Retina (tissue), 1 donor: ENCODE measurements at regions not wholly inside any gene's neighbourhood (a gene's known extent, or its start where the extent isn't known, plus 50 kb on each side); places are given as distances from the start of the nearest gene placed in this dataset.

ENCODE experiments used
- DNase-seq: peaks from one replicate; pipeline ENCODE4 v3.0.0-alpha.2; 2016

GRCh38 chr2:173782681-173783080 is 182.5 kb downstream of the SP3 start:
- DNase-seq: no peak

- DNase-seq: no peak
Observed at GRCh38 chr2:173783382-173783781, 181.8 kb downstream of the SP3 start.

DNA sequence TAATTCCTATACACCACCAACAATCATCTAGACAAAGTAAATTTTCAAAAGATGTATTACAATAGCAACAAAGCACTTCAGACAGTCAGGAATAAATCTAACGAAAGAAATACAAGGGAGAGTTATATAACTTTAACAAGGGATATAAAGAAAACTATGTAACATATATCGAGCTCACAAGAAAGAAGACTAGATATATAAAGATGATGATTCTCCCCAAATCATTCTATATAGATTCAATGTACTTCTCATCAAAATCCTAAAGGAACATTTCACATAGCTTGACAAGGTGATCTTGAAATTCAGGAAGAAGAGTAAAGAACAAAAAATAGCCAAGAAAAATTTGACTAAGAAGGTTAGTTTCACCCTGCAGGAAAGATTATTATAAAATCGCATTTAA is 179.4 kb downstream of the SP3 start:
- DNase-seq: no peak

DNA sequence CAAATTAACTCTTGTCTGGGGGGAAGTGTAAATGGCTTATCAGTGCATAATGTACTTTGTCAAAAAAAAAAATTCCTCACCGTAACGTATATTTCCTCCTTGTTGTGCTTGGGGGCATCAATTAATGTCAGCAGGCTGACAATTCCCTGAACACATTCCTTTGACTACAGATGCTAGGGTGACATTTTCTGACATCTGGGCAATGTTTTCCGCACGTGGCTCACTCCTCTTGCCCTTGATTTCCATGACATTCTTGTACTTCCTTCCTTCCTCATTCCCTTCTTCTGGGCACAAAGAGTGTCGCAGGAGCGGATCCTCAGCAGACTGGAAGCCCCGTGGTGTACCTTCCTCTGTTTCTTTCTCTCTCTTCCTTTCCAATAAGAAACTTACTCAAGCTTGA is 173.7 kb downstream of the SP3 start:
- no peak for DNase-seq

DNA sequence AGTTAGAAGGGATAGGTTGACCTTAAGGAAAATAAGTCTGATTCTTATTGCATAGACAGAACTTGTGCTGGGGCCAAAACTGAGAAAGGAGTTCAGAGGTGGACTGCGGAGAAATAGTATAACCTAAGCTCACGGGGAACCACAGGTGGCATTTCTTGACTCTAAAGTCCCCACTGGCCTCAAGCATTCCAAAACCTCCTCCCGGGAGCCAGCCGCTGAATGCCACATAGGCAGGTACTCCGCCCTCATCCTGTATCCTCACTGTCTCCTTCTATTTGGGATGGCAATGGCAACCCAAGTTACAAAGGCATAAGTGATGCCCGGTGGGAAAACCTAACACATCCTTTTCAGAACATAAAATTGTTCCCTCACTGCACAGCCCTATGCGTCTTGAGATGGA is 173.0 kb downstream of the SP3 start:
- DNase-seq: no peak

DNA sequence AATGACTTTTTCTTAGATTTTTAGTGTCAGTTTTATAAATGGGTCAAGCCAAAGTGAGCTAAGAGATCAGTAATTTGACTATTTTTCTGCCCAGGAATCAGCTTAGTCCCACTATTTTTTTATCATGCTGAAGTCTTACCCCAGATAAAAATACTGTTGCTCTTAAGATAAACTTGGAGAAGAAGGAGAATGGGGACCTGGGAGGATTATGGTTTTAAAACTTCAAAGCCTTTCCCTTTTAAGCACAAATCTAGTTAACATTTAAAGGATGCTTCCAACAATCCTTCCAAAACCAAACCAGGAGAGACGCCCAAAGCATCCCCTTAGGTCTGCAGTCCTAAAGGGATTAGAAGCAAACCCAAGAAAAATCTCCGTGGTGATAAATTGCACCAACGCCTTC is 172.4 kb downstream of the SP3 start:
- DNase-seq: no peak

DNA sequence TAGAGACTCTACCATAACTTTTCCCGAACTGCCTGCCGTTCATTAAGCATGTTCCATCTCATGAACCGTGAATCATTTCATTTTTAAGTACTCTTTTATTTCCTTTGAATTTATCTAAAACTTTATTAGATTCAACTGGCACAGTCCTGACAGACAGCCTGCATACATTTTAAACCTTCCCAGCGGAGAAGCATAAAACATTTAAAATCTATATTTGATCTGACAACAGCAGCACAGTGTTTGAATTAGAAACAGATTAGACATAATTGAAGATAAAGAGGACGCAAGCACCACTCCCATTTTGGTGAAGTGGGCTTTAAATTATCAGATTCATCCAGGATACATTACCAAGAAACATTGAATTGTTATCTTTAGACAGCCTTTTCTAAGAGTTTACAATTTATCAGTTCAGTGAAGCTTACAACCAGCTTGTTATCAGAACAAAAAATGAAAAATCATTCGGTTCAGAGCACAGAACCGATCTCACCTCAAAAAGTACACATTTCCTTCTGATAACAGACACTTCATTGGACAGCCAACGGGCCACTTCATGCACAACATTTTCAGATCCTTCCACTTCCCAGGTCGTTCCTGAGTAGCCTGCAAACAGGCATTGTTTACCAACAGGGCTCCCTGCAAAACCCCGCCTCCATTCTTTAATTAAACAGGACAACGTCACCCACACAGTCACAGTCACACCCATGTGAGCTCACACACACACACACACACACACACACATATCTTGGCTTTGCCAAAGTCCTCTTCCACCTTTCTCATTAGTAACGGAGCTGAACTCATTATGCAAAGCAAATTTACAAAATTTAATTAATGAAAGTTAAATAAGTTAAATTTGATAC is 171.2 kb downstream of the SP3 start:
- DNase-seq: no peak

GRCh38 chr2:173797586-173798263 is 167.4 kb downstream of the SP3 start:
- no peak for DNase-seq

- no peak for DNase-seq
Observed at GRCh38 chr2:173802518-173802917, 162.7 kb downstream of the SP3 start.

GRCh38 chr2:173803449-173803848 is 161.7 kb downstream of the SP3 start:
- no peak for DNase-seq

DNA sequence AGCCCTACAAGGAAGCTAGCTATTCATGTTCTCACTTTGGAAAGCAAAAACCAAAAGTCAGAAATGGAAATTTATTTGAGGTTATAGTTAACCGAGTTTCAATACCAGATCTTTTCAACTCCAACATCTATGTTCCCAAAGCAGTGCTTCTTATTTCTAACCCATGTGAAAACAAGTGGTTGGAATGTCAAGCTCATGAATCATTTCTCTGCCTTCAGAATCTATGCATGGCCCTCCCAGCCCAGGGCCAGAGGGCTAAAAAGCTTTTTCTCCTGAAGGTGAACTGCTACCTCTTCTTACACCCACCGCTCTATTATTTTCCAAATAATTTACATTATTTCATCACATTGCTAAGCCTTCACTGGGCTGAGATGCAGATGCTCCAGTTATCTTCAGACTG is 158.4 kb downstream of the SP3 start:
- DNase-seq: no peak

GRCh38 chr2:173808718-173809117 is 156.5 kb downstream of the SP3 start:
- DNase-seq: no peak

DNA sequence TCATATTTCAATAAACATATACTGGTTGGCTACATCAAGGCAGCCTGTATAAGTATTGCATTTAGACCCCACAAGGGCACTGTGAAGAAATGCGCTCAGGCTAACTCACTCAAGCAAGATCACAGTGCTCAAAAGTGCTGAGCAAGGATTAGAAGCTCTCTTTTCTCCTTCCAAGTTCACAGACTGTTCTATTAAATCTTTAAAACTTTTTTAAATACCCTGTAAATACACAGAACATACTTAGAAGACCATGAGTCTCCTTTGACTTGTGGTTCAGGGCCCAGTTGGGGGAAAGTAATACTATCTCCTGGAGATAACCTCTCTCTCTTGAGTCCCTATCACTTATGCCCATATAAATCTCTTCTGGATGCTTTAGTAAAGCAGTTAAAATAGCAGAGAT is 152.9 kb downstream of the SP3 start:
- no peak for DNase-seq

- DNase-seq: no peak
Observed at GRCh38 chr2:173814306-173814705, 150.9 kb downstream of the SP3 start.

DNA sequence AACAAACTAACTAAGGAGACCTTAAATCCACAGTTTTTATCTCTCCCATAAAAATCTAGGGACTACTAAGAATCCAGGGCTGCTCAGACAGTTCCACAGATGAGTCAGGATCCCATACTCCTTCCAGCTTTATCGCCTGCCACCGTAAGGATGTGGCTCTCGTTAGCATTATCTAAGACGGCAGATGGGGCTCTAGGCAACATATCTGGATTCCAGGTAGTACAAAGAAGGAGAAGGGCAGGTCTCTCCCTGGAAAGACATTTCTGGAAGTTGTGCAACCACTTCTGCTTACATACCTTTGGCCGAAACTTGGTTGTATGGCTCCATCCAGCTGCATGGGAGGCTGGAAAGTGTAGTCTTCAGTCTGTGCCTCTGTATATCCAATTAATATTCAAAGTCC is 149.4 kb downstream of the SP3 start:
- DNase-seq: no peak

DNA sequence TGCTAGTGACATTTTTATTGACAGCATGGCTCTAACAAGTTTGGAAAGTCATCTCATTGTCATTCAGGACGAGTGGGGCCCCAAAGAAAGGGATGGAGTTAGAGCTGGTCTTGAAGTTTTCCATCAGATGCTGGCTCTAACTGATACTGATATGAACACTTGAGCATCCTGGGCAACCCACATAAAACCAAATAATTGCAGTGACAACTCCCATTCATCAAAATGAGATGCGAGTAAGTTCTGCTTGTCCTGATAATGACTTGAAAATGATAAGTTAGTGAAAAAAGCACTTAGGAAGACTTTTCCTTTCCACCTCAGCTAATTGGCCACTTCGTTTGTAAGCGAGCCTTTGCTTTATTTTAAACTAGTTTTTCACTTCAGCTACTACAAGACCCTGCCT is 147.6 kb downstream of the SP3 start:
- no peak for DNase-seq

- DNase-seq: no peak
Observed at GRCh38 chr2:173818285-173818684, 146.9 kb downstream of the SP3 start.

DNA sequence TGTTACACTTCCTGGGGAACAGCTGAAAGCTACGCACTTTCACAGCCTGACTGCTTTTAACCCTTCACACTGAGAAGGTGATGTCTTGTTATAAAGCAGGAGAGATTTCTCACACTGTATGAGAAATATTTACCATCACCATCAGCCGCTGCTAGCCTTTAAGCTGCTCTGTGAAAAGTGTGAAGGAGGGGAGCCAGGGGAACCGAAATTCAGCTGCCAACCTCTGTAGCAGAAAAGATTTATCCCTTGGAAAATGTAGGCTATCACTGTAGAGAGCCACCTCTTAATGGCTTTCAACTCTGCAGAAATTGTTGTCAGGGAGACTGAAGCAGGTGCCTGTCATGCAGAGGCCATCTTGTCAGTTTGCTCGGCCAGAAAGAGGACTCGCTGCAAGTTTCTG is 145.3 kb downstream of the SP3 start:
- DNase-seq: peak; percentile 60

DNA sequence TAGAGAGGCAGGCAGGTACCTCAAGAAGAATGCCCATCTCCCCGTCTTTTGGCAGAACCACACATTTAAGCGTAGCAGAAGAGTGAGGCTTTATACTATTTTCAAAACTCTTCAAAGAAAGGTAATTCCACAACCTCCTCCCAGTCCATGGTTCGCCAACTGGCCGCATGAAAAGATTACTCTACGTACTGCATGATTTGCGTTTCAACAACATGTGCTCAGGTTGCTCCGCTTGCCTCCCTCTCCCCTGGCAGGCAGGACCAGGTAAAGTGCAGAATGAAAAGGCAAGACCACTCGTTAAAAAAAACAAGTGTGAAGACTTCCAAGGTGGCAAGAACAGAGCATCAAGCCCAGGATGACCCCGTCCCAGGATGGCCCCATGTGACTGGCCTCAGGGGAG is 143.7 kb downstream of the SP3 start:
- no peak for DNase-seq

DNA sequence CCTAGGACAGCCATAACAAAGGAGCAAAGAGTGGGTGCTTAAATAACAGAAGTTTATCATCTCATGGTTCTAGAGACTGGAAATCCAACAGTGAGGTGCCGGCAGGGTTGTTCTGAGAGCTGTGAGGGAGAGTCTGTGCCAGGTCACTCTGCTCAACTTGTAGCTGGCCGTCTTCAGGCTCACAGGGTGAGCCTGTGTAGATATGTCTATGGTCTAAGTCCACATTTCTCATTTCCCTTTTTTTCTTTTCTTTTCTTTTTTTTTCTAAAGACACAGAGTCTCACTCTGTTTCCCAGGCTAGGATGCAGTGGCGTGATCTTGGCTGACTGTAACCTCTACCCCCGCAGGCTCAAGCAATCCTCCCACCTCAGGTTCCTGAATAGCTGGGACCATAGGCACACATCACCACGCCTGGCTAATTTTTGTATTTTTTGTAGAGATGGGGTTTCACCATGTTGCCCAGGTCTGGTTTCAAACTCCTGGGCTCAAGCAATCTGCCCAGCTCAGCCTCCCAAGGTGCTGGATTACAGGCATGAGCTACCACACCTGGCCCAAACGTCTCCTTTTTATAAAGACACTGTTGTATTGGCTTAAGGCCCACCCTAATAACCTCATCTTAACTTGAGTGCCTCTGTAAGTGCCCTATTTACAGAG is 142.2 kb downstream of the SP3 start:
- DNase-seq: no peak

DNA sequence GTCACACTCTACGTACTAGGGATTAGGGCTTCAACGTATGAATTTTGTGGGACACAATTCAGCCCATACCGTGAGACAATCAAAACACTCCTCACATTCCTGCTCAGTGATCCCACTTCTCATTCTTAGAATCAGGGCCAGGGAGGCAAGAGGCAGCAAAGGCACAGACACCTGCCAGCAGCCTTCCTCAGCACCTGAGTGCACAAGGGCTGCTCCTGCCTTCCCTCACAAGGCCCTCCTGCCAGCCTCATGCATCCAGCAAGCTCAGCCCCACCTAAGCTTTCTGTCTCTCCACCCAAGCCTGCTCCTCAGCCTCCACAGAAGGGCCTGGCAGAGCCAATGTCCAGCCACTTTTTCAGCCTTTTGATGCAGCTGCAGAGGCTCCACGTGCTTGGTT is 141.6 kb downstream of the SP3 start:
- no peak for DNase-seq

DNA sequence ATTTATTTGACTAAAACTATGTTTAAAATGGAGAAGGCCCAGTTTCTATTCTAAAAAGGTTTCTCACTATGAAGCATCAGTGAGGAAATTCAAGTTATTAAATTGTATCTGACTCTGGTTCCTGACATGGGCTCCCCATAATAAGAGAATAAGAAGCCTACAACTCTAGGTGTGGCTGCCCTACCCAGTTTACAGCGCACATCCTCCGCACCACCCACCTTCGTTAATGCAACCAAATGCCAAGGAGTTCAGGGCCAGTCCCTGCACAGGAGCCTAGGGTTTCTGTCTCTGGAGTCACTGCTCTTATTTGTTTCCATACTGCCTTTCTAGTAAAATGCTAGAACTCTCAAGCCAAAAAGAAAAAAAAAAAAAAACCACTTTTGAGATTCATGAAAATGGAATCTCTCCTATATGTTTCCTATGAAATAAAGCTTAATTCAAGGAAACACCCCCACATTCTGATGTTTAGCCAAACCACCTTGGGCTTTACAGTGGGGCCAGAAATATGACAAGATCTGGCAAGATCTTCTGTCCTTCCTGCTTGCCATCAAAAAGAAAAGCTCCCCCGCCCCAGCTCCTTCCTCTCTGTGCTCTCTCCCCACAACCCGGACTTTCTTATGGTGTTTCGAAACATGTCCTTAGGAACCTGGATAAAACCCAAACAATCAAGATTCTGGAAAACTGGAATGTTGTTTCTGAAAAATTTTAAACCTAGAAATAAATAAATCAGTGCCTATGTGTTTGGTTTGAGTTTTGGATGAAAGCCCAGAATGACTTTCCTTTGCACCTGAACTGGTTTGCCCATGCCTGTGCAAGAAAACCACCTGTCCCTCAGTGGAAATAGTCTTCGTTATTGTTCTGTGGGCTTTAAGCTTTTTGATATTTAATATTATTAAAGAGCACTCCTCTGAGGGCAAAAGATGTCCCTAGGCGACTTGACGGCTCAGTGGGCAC is 136.7 kb downstream of the SP3 start:
- no peak for DNase-seq

GRCh38 chr2:173829727-173830126 is 135.4 kb downstream of the SP3 start:
- no peak for DNase-seq
